DMS79 (cell line): ENCODE measurements at regions not wholly inside any gene's neighbourhood (a gene's known extent, or its start where the extent isn't known, plus 50 kb on each side); places are given as distances from the start of the nearest gene placed in this dataset.
"Not testable (repeated sequence)": the region's sequence is repeated elsewhere in the genome, so short reads cannot be mapped to it uniquely, and the experiment has no call there.

Experiments used
- DNase-seq: peaks from one replicate; lab custom pipeline; 2025; lab: John Stamatoyannopoulos, UW

GRCh38 chr4:38470735-38471262 is 193.2 kb upstream of the KLF3 start:
- no peak for DNase-seq

DNA sequence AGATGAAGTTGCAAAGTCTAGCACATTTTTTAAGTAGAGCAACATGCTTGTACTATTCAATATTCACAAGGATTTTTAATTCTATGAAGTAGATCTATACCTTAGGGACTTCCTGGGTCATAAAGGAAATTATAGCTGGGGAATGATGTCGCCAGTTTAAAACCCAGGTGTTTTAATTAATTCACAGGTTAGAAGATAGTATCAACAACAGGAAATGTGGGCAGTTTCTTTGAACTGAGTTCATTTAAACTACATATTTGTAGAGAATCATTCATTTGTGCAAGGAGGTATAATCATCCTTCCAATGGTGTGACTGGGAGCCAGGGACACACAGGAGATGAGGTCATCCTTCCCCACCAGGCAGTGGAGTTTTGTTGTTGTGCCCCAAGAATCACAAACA is 181.3 kb upstream of the KLF3 start:
- no peak for DNase-seq

GRCh38 chr4:38483628-38484027 is 180.4 kb upstream of the KLF3 start:
- DNase-seq = not testable (repeated sequence)

DNA sequence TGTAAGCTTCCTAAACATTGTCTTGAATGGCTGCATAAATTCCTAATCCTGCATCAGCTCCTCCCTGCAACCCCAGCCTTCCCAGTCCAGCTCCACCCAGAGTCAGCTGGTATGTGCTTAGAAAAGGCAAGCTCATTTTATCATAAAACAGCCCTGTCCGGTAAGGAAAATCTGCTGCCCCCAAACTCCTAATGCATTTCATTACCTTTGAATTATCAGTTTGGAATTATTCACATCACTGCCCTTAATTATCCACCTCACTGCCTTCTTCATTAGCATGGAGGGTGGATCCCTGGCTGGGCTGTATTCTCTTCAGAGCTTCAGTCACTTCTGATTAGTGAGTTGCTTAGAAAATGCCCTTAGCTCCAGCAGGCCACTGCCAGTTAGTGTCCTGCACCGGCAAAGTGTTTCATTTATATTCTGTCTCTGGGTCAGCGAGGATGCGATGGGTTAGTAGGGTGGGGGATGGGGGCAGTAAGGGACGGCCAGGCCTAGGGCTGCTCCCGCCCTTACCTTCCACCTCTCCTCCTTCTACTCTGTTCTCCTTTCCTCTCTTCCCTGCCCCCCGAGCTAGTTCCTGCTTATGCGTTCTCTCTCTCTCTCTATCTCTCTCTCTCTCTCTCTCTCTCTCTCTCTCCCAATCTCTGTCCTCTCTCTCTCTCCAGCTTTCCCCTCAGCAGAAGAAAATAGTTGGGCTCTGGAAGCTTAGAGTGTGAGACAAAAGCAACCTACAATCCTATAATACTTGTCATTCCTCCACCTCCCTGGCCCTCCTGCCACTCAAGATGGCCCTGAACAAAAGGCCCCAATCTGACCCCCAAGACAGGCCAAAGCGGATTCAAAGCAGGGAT is 174.8 kb upstream of the KLF3 start:
- no peak for DNase-seq

GRCh38 chr4:38489924-38490639 is 173.9 kb upstream of the KLF3 start:
- DNase-seq = no peak

DNA sequence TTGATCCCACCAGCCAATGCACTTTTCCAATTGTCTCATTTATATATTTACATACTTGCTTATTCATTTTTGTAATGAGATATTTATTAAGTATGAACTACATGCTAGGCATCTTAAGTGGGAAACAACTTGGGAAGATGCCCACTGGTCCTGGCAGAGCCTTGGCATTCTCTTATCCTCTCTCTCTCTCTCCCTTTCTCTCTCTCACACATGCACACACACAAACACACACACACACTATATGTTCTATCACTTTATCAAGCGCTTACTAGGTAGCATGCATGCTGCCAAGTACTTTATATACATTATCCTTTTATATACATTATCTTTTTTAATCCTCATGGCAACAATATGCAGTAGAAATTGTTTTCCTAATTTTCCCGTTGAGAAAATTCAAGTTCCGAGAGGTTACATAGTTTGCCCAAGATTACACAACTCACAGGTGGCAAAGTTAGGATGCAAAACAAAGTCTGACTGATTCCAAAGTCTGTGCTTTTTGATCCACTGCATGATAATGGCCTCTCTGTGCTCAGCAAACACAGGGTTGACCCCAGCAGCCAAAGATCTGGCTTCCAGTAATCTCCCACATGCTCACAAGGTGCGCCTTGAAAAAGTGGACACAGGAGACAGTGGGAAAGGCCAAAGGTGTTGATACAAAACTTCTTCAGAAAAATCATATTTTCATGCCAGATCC is 173.1 kb upstream of the KLF3 start:
- no peak for DNase-seq

DNA sequence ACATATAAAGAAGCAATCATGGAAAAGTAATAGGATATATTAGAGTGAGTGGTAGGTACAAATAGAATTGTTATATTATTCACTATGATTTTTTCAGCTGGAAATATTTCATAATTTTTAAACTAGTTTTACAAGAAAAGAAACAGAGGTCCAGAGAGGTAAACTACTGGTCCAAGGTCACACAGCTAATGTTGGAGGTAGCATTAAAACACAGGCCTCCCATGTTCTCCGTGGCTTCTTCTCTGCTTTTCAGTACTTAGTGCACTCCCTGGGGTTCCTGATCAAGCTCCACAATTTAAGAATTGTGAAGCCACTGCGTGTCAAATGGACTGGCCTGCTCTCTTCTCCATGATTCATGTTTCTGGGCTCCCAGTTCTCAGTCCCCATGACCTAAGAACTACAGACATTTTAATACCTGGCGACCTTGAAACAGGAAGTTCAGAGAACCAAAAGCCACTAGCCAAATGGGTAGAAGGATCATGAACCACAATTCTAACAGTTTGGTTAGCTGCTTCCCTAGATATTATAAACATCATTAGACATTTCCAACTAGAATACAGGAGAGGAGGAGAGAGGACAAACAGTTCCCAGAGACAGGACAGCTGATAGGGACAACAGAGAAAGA is 172.0 kb upstream of the KLF3 start:
- DNase-seq = no peak

DNA sequence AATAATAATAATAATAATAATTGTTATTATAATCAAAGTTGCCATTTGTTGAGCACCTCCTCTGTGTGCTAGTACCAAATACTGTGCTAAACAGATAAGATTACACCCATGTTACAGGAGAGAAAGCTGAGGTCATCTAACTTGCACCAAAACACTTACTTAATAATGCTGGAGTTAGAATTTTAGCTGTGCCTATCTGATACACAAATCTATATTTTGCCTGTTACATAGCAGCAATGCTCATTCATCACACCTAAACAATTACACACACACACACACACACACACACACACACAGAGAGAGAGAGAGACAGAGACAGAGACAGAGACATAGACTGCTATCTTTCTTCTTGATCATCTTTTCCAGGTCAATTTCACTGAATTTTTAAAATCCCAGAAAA is 170.9 kb upstream of the KLF3 start:
- no peak for DNase-seq

DNA sequence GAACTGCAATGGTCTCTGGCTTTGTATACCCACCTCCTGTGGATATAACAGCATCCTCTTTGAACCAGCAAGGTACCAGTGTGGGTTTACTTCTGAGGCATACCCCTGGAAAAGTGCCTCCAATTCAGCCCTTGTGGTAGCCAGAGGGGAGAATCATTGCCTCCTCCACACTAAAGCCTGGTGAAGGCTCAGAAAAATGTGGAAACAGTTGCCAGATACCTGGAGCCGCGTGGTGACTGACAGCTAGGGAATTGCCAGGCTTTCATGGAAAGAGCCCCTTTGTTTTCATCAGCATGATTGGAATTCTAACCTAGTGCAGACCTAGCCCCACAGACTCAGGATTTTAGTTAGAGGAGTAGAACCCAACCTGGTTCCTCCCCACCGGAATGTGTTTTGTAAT is 168.6 kb upstream of the KLF3 start:
- no peak for DNase-seq

- DNase-seq = no peak
Observed at GRCh38 chr4:38497121-38497520, 166.9 kb upstream of the KLF3 start.

DNA sequence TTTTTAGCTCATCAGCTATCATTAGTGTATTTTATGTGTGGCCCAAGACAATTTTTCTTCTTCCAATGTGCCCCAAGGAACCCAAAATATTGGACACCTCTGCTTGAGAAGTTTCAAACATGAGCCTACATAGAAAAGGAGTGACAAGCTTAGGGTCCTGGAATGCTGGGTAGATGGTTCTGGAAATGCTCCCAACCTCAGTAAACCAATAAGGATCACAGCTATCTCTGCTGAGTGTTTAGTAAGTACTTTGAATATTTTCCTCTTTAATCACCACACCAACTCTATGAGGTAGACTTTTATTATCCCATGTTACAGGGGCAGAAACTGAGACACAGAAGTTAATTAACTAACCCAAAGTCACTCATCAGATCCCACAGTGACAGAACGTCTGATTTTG is 164.9 kb upstream of the KLF3 start:
- no peak for DNase-seq

DNA sequence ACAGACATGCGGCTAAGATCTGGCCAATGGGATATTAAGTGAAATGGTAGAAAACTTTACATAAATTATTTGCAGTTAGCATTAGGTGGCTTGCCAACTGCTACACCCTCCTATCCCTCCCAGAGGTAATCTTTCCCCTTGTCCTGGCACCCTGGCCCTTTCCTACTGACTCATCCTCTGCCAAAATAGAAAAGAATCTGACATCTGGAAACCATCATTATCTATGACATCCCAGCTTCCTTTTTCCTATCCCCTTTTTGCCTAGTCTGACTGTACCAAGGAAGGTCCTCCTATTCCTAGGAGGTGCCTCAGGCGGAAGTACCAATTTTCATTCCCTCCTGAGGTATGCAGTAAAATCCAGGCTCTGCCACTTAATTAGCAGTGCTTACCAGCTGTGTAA is 163.6 kb upstream of the KLF3 start:
- no peak for DNase-seq

DNA sequence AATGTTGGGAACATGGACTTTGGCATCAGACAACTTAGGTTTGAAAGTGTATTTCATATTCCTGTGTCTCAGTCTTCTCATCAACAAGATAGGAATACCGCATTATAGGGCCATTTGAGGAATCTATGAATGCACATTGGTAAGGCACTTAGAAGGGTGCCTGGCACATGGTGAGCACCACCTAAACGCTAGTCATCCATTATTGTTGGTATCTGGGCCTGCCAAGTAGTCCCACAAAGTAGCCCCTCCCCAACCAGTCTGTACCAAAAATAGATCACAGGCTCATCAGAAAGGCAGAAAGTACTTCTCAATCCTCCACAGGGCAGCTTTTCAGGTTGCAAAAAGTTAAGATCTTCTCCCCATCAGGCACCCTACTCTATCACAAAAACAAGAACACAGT is 162.3 kb upstream of the KLF3 start:
- DNase-seq = no peak

DNA sequence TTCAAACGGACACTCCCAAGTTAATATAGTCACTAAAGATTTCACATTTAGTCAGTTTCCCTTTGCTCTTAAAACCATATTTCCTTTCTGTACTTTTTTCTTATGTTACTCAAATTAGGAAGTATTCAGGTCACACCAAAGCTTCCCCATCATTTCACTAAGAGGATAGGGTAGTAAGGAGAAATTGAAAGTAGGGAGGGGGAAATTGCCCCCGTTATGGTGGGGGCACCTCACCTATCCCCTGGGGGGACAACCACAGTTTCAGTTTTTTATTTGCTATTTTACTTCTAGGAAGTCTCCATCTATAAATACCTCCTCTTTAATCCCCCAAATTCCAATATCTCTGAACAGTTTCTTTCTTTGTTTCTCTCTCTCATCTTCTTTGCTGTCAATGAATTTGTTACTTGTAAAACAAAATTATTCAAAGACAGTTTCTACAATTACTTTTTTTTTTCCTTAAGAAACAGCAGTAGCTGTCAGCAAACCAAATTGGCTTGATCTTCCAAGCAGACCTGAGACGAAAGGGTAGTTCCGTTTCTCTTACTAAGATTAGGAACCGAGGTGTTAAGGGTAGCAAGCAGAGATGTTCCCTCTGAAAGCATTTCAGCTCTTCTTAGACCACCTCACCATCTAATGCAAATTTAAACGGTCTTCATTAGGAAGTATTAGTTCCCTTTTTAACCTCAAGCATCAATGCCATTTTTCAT is 160.2 kb upstream of the KLF3 start:
- DNase-seq = no peak

DNA sequence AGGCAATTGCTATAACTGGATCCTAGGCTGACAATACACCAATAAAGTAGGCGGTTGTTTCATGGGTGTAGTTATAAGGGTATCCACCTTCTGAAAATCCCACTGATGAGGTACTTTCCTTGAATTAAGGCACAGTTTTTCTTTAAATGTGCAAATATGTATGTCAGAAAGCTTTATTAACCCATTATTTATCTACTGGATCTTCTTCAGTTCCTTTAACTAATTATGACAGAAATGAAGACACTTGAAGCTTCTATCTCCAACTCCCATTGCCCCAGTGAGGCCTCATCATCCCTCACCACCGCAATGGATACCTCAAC is 159.6 kb upstream of the KLF3 start:
- DNase-seq = no peak

DNA sequence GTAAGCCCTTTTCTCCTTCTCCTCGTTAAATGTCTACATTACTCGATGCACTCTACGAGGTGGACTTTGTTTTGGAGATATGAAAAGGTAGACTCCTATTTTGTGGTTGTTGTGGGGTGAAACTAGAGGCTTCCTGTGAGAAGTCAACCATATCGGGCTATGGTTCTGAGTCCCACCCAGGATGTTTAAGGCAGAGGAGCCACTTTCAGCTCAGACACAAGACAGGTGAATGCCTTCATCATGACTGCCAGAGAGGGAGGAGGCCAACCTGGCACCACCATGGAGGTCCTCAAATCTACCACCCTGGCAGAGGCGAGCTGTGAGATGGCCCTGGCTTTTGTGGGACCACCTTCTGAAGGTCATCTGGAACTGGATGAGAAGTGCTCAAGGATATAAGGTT is 154.4 kb upstream of the KLF3 start:
- no peak for DNase-seq

DNA sequence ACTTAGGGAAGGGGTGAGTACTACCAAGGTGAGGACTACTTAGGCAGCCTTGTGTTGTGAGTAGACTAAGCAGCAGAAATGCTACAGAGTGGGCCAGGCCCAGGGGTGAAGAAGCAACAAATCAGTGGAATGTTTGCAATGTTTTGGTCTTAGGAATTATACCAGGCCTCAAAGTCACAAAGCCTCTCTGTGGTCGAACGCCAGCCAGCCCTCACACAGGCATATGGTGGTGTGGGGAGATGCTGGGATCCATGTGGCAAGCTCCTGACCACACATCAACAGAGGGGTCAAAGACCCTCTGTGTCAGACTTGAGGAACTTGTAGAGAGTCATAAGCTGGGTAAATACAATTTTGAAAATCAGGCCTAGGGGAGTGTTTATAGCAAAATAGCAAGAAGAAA is 153.8 kb upstream of the KLF3 start:
- no peak for DNase-seq

DNA sequence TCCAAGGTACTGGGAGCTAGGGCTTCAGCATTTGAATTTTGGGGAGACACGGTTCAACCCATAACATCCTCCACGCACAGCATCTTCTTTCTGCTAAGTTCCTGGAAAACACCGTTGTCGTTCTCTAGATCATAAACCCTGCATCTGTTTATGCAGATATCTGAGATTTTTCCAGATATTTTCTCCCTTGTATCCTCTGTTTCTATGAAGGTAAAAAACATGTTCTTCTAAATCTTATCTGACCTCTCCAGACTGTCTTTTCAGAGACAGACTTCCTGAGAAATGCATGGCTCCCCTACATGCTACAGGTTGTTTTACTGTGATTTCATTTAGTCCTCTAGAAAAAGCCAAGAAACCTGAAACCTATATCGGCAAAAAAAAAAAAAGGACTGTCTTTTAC is 152.3 kb upstream of the KLF3 start:
- DNase-seq = no peak

- DNase-seq = no peak
Observed at GRCh38 chr4:38512840-38513239, 151.2 kb upstream of the KLF3 start.

GRCh38 chr4:38514465-38515146 is 149.4 kb upstream of the KLF3 start:
- no peak for DNase-seq

DNA sequence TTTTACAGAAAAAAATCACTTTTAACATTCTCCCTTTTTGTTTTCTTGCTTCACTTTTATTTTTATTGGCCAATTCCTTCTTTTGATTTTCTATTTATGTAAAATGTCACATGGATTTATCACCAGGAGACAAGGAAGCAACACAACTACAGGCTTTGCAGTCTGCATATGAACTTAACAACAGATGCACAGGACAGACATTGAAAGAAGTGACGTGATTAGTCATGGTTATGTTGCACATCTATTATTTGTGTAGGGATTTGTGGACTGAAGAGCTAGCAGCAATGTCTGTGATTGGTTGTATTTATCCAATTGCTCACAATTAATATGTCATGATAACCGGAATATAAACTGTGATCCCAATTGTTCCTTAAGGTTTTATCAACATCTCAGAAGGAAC is 147.8 kb upstream of the KLF3 start:
- no peak for DNase-seq
